ENCODE measurements at regions not wholly inside any gene's neighbourhood (a gene's known extent, or its start where the extent isn't known, plus 50 kb on each side); places are given as distances from the start of the nearest gene placed in this dataset.

GRCh38 chr9:28032268-28032590 lies 458.9 kb upstream of the C9orf72 start:
- no peaks in the 10 kb centered on the region for H3K79me2 ChIP-seq (ENCODE audit: low read length)
- no peaks in the 10 kb centered on the region for H3K36me3 ChIP-seq (replicated peaks; ENCODE audit: low read depth, low read length)
- no peaks in the 10 kb centered on the region for H3K9me3 ChIP-seq (ENCODE audit: insufficient read depth, low read length)
- no peak overlapping the region for H3K27ac ChIP-seq (ENCODE audit: low read length)
- TF ChIP-seq EZH2phosphoT487 (IDR thresholded peaks at IDR 0.05; ENCODE audit: low read depth) (no peak), CTCF (IDR thresholded peaks at IDR 0.05; ENCODE audit: low read depth, low read length) (no peak)
- no peaks in the 10 kb centered on the region for H3K4me1 ChIP-seq (ENCODE audit: low read length)
- no peak overlapping the region for H3K4me3 ChIP-seq (ENCODE audit: low read length)
- no peak overlapping the region for H3K9ac ChIP-seq (ENCODE audit: low read length)
- no peaks in the 10 kb centered on the region for H4K20me1 ChIP-seq (ENCODE audit: insufficient read depth, low read length)
- no peaks in the 10 kb centered on the region for H3K27me3 ChIP-seq (ENCODE audit: low read depth, low read length)
- H3K4me2 ChIP-seq (ENCODE audit: low read length), result no peak overlapping the region
- no peak overlapping the region for H2AFZ ChIP-seq (ENCODE audit: low read depth, low read length)

DNA sequence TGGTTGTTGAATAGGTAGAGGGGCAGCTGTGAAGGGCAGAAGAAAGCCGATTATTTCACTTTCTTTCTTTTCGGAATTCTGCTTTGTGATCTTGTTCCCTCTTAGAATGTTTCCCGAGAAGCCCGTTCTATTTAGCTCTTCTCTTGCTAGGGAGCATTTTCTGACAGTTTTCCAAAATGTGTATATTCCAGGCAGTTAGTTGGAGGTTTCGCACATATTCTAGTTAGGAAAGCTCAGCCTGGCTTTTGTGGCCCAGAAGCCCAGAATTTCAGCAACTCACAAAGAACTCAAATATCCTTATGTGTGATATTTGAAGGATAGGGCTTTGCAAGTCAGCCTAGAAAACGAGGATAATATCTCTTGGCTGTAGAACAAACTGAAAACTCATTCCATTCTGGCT lies 461.0 kb upstream of the C9orf72 start:
- no peaks in the 10 kb centered on the region for H3K27me3 ChIP-seq (ENCODE audit: low read depth, low read length)
- H3K9me3 ChIP-seq (ENCODE audit: insufficient read depth, low read length), result no peaks in the 10 kb centered on the region
- H3K9ac ChIP-seq (ENCODE audit: low read length), result no peak overlapping the region
- no peak overlapping the region for H3K4me3 ChIP-seq (ENCODE audit: low read length)
- no peaks in the 10 kb centered on the region for H3K4me1 ChIP-seq (ENCODE audit: low read length)
- H3K79me2 ChIP-seq (ENCODE audit: low read length), result no peaks in the 10 kb centered on the region
- H3K27ac ChIP-seq (ENCODE audit: low read length), result no peak overlapping the region
- H4K20me1 ChIP-seq (ENCODE audit: insufficient read depth, low read length), result no peaks in the 10 kb centered on the region
- no peak overlapping the region for H3K4me2 ChIP-seq (ENCODE audit: low read length)
- TF ChIP-seq CTCF (IDR thresholded peaks at IDR 0.05; ENCODE audit: low read depth, low read length) (no peak), EZH2phosphoT487 (IDR thresholded peaks at IDR 0.05; ENCODE audit: low read depth) (no peak)
- no peak overlapping the region for H2AFZ ChIP-seq (ENCODE audit: low read depth, low read length)
- H3K36me3 ChIP-seq (replicated peaks; ENCODE audit: low read depth, low read length), result no peaks in the 10 kb centered on the region

DNA sequence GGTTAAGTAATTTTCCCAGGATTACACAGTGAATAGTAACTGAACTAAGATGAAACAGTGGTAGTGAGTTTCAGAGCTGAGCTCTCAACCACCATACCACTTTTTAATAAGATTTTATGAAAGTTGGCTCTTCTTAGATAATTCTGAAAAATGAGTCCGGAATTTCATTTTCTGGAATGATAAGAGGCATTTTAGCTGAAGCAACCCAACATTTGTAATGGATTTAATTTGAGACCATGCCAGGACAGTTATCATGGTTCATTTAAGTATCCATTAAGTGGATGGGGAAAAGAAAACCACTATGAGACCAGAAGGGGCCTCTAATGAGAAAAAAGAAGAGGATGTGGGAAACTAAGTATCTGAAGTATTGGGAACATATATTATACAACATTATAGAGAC lies 464.7 kb upstream of the C9orf72 start:
- no peaks in the 10 kb centered on the region for H3K9me3 ChIP-seq (ENCODE audit: insufficient read depth, low read length)
- H3K4me1 ChIP-seq (ENCODE audit: low read length), result peaks cover 5% of the 10 kb centered on the region; the same call in 1 of the 2 replicates
- H3K9ac ChIP-seq (ENCODE audit: low read length), result no peak overlapping the region
- no peaks in the 10 kb centered on the region for H3K79me2 ChIP-seq (ENCODE audit: low read length)
- H3K27ac ChIP-seq (ENCODE audit: low read length), result no peak overlapping the region
- H2AFZ ChIP-seq (ENCODE audit: low read depth, low read length), result no peak overlapping the region
- no peak overlapping the region for H3K4me2 ChIP-seq (ENCODE audit: low read length)
- no peaks in the 10 kb centered on the region for H3K36me3 ChIP-seq (replicated peaks; ENCODE audit: low read depth, low read length)
- H3K27me3 ChIP-seq (ENCODE audit: low read depth, low read length), result no peaks in the 10 kb centered on the region
- H4K20me1 ChIP-seq (ENCODE audit: insufficient read depth, low read length), result no peaks in the 10 kb centered on the region
- TF ChIP-seq EZH2phosphoT487 (IDR thresholded peaks at IDR 0.05; ENCODE audit: low read depth) (no peak), CTCF (IDR thresholded peaks at IDR 0.05; ENCODE audit: low read depth, low read length) (no peak)
- H3K4me3 ChIP-seq (ENCODE audit: low read length), result no peak overlapping the region

GRCh38 chr9:28045051-28045450 lies 471.8 kb upstream of the C9orf72 start:
- H3K9ac ChIP-seq (ENCODE audit: low read length), result no peak overlapping the region
- TF ChIP-seq EZH2phosphoT487 (IDR thresholded peaks at IDR 0.05; ENCODE audit: low read depth), result no peak
- TF ChIP-seq CTCF (IDR thresholded peaks at IDR 0.05; ENCODE audit: low read depth, low read length), result no peak
- peaks cover 11% of the 10 kb centered on the region for H3K4me1 ChIP-seq (ENCODE audit: low read length)
- no peaks in the 10 kb centered on the region for H3K27me3 ChIP-seq (ENCODE audit: low read depth, low read length)
- H4K20me1 ChIP-seq (ENCODE audit: insufficient read depth, low read length), result no peaks in the 10 kb centered on the region
- H3K27ac ChIP-seq (ENCODE audit: low read length), result no peak overlapping the region
- no peak overlapping the region for H3K4me2 ChIP-seq (ENCODE audit: low read length)
- no peaks in the 10 kb centered on the region for H3K36me3 ChIP-seq (replicated peaks; ENCODE audit: low read depth, low read length)
- H3K79me2 ChIP-seq (ENCODE audit: low read length), result no peaks in the 10 kb centered on the region
- H3K4me3 ChIP-seq (ENCODE audit: low read length), result no peak overlapping the region
- no peak overlapping the region for H2AFZ ChIP-seq (ENCODE audit: low read depth, low read length)
- H3K9me3 ChIP-seq (ENCODE audit: insufficient read depth, low read length), result no peaks in the 10 kb centered on the region
